ENCODE measurements at regions not wholly inside any gene's neighbourhood (a gene's known extent, or its start where the extent isn't known, plus 50 kb on each side); places are given as distances from the start of the nearest gene placed in this dataset.

DNA sequence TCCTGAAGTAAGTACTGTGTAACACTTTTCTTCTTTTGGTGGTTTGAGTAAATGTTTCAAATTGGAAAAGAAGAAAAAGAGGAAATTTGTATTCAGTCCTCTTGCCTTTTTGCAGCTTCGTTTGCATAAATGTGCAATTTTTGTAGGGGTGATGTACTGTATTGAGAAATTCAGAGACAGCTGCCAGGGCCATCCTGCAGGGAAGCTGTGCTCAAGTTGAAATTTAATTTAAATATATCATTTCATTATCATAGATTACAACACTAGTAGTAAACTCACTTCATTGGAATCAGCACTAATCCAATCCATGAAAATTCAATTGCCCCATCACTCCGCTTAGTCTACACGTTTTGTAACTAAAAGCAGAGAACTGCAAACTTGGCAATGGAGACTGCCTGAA is 415.4 kb downstream of the DNAJB9 start:
- TF ChIP-seq, protein P1, sequence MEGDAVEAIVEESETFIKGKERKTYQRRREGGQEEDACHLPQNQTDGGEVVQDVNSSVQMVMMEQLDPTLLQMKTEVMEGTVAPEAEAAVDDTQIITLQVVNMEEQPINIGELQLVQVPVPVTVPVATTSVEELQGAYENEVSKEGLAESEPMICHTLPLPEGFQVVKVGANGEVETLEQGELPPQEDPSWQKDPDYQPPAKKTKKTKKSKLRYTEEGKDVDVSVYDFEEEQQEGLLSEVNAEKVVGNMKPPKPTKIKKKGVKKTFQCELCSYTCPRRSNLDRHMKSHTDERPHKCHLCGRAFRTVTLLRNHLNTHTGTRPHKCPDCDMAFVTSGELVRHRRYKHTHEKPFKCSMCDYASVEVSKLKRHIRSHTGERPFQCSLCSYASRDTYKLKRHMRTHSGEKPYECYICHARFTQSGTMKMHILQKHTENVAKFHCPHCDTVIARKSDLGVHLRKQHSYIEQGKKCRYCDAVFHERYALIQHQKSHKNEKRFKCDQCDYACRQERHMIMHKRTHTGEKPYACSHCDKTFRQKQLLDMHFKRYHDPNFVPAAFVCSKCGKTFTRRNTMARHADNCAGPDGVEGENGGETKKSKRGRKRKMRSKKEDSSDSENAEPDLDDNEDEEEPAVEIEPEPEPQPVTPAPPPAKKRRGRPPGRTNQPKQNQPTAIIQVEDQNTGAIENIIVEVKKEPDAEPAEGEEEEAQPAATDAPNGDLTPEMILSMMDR (IDR thresholded peaks at IDR 0.05 in 4 of 5, conservative IDR thresholded peaks at IDR 0.05 in 1 of 5), result no peak
- no peak for TF ChIP-seq POLR2A (IDR thresholded peaks at IDR 0.05)
